Left ventricle myocardium inferior (tissue), 1 donor: ENCODE measurements at regions not wholly inside any gene's neighbourhood (a gene's known extent, or its start where the extent isn't known, plus 50 kb on each side); places are given as distances from the start of the nearest gene placed in this dataset.
"Not testable (repeated sequence)": the region's sequence is repeated elsewhere in the genome, so short reads cannot be mapped to it uniquely, and the experiment has no call there.

ENCODE experiments used
- DNase-seq: peaks from one replicate; pipeline ENCODE4 v3.0.0-alpha.2; 2020
- H3K27ac ChIP-seq: fragments of 200-600 bp; replicated peaks from 2 replicates; pipeline ENCODE4 v1.8.0; 2021
- H3K27me3 ChIP-seq: fragments of 200-600 bp; 2 replicates; pipeline ENCODE4 v1.8.0; 2021; ENCODE audit warnings: low read depth
- H3K36me3 ChIP-seq: fragments of 200-600 bp; 2 replicates; pipeline ENCODE4 v1.8.0; 2021
- H3K4me1 ChIP-seq: fragments of 200-600 bp; 2 replicates; pipeline ENCODE4 v1.8.0; 2021
- H3K4me3 ChIP-seq: fragments of 200-600 bp; 2 replicates; pipeline ENCODE4 v1.8.0; 2021; ENCODE audit warnings: mild to moderate bottlenecking, moderate library complexity
- H3K9me3 ChIP-seq: fragments of 200-600 bp; replicated peaks from 2 replicates; pipeline ENCODE4 v1.8.0; 2021
- CTCF ChIP-seq: fragments of 200-600 bp; IDR thresholded peaks from 2 replicates; pipeline ENCODE4 v1.8.0; 2021; ENCODE audit warnings: antibody characterized with exemption, mild to moderate bottlenecking, borderline replicate concordance
- intact Hi-C: fragments of 100-400 bp; cut with micrococcal nuclease; formaldehyde crosslinking; loops from one replicate; pipeline ENCODE4 v1.11.0; 2022
- donor health status: DM: no; HTN: yes; CAD: no; lungs with severe emphysema.

- no peaks in the 10 kb centered on the region for H3K4me1 ChIP-seq
- H3K4me3 ChIP-seq: no peak overlapping the region
- intact Hi-C loops: no loop called here
- TF ChIP-seq CTCF: no peak
- H3K36me3 ChIP-seq: no peaks in the 10 kb centered on the region
- H3K27me3 ChIP-seq: no peaks in the 10 kb centered on the region
- no peak for DNase-seq
- H3K27ac ChIP-seq: no peak overlapping the region
- no peaks in the 10 kb centered on the region for H3K9me3 ChIP-seq
Measured at GRCh38 chrX:12076046-12076445, 62.2 kb upstream of the FRMPD4 start.

DNA sequence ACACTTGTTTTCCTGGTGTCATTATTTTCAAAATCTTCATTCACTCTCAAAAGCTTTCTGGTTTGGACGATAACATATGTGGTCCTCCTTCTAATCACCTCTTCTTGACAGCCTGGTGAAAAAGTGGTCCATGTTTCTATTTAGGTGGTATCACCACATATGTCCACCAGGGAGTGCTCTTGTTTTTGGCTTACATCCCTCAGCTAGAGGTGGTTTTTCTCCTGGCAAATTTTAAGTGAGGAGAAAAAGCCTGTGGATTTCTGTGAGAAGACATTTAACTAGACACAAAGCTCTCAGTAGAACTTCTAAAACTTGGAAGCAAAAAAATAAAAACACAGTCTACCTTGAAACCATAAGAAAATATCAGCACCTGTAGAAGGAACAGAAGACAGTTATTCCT is 58.0 kb upstream of the FRMPD4 start:
- H3K27me3 ChIP-seq: no peaks in the 10 kb centered on the region
- no peak overlapping the region for H3K4me3 ChIP-seq
- no peak overlapping the region for H3K27ac ChIP-seq
- intact Hi-C loops: no loop called here
- H3K9me3 ChIP-seq: no peaks in the 10 kb centered on the region
- H3K36me3 ChIP-seq: no peaks in the 10 kb centered on the region
- DNase-seq: no peak
- peak; percentile 56 for TF ChIP-seq CTCF
- H3K4me1 ChIP-seq: no peaks in the 10 kb centered on the region

- H3K27ac ChIP-seq, H3K4me1 ChIP-seq, H3K4me3 ChIP-seq, intact Hi-C loops, H3K36me3 ChIP-seq, DNase-seq, H3K27me3 ChIP-seq, H3K9me3 ChIP-seq: not testable (repeated sequence)
Measured at GRCh38 chrX:12082959-12083358, 55.3 kb upstream of the FRMPD4 start.
